Left ventricle myocardium inferior (tissue), 1 donor: ENCODE measurements at regions not wholly inside any gene's neighbourhood (a gene's known extent, or its start where the extent isn't known, plus 50 kb on each side); places are given as distances from the start of the nearest gene placed in this dataset.

ENCODE experiments used
- DNase-seq: peaks from one replicate; pipeline ENCODE4 v3.0.0-alpha.2; 2020
- H3K27ac ChIP-seq: fragments of 200-600 bp; replicated peaks from 2 replicates; pipeline ENCODE4 v1.8.0; 2021
- H3K27me3 ChIP-seq: fragments of 200-600 bp; 2 replicates; pipeline ENCODE4 v1.8.0; 2021; ENCODE audit warnings: low read depth
- H3K36me3 ChIP-seq: fragments of 200-600 bp; 2 replicates; pipeline ENCODE4 v1.8.0; 2021
- H3K4me1 ChIP-seq: fragments of 200-600 bp; 2 replicates; pipeline ENCODE4 v1.8.0; 2021
- H3K4me3 ChIP-seq: fragments of 200-600 bp; 2 replicates; pipeline ENCODE4 v1.8.0; 2021; ENCODE audit warnings: mild to moderate bottlenecking, moderate library complexity
- H3K9me3 ChIP-seq: fragments of 200-600 bp; replicated peaks from 2 replicates; pipeline ENCODE4 v1.8.0; 2021
- intact Hi-C: fragments of 100-400 bp; cut with micrococcal nuclease; formaldehyde crosslinking; loops from one replicate; pipeline ENCODE4 v1.11.0; 2022
- TF ChIP-seq, protein P1 (sequence below): fragments of 200-600 bp; IDR thresholded peaks from 2 replicates; pipeline ENCODE4 v1.8.0; 2021; ENCODE audit warnings: antibody characterized with exemption, mild to moderate bottlenecking, borderline replicate concordance
- donor health status: DM: no; HTN: yes; CAD: no; lungs with severe emphysema.

DNA sequence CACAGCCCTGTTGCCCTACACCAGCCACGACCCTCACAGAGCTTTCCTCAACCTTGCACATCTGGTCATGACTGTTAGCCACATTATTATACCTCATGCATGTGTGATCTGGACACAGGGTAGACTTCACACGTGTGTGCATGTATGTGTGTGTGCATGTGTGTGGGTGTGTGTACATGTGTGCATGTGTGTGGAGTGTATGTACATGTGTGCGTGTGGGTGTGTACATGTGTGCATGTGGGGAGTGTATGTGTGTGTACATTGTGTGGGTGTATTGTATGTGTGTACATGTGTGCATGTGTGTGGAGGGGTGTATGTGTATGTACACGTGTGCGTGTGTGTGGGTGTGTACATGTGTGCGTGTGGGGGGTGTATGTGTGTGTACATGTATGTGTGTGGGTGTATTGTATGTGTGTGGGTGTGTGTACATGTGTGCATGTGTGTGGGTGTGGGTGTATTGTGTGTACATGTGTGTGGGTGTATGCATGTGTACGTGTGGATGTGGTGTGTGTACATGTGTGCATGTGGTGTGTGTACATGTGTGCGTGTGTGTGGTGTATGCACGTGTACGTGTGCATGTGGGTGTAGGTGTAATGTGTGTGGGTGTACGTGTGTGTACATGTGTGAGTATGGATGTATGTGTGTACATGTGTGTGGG, 130.2 kb downstream of the C16orf95 start:
- peaks cover 26% of the 10 kb centered on the region for H3K9me3 ChIP-seq
- intact Hi-C loops: no loop called here
- TF ChIP-seq, protein P1, sequence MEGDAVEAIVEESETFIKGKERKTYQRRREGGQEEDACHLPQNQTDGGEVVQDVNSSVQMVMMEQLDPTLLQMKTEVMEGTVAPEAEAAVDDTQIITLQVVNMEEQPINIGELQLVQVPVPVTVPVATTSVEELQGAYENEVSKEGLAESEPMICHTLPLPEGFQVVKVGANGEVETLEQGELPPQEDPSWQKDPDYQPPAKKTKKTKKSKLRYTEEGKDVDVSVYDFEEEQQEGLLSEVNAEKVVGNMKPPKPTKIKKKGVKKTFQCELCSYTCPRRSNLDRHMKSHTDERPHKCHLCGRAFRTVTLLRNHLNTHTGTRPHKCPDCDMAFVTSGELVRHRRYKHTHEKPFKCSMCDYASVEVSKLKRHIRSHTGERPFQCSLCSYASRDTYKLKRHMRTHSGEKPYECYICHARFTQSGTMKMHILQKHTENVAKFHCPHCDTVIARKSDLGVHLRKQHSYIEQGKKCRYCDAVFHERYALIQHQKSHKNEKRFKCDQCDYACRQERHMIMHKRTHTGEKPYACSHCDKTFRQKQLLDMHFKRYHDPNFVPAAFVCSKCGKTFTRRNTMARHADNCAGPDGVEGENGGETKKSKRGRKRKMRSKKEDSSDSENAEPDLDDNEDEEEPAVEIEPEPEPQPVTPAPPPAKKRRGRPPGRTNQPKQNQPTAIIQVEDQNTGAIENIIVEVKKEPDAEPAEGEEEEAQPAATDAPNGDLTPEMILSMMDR: no peak
- peaks cover 10% of the 10 kb centered on the region for H3K27me3 ChIP-seq
- H3K27ac ChIP-seq: no peak overlapping the region
- H3K4me3 ChIP-seq: no peak overlapping the region
- H3K36me3 ChIP-seq: no peaks in the 10 kb centered on the region
- H3K4me1 ChIP-seq: no peaks in the 10 kb centered on the region
- no peak for DNase-seq

DNA sequence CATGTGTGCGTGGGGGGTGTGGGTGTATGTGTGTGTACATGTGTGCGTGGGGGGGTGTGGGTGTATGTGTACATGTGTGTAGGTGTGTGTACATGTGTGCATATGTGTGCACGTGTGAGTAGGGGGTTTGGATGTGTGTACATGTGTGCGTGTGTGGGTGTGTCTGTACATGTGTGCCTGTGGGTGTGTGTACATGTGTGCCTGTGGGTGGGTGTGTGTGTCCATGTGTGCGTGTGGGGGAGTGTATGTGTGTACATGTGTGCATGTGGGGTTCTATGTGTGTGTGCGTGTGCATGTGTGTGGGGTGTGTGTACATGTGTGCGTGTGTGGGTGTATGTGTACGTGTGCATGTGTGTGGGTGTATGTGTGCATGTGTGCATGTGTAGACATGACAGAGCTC, 129.1 kb downstream of the C16orf95 start:
- Histone ChIP-seq H3K4me1 (no peaks in the 10 kb centered on the region), H3K27ac (no peak overlapping the region), H3K4me3 (no peak overlapping the region), H3K36me3 (no peaks in the 10 kb centered on the region), H3K9me3 (peaks cover 26% of the 10 kb centered on the region), H3K27me3 (peaks cover 10% of the 10 kb centered on the region)
- TF ChIP-seq, protein P1: no peak
- DNase-seq: no peak
- intact Hi-C loops: no loop called here

DNA sequence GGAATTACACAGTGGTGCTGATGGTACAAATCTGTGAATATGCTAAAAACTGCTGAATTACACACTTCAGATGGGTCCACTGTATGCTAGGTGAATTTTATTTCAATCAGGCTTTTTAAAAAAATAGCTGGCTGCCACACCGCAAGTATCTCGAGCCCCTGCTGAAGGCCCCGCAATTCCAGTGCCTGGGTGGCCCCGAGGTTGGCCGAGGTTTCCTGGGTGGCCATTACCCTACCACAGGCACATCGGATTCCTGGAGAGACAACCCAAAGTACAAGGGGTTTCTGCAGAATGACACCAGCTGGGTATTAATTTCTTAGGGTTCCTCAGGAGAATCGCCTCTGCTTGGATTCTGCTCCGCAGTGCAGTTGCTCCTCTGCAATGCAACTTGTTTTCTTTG, 127.8 kb downstream of the C16orf95 start:
- Histone ChIP-seq H3K36me3 (no peaks in the 10 kb centered on the region), H3K4me3 (no peak overlapping the region), H3K9me3 (peaks cover 26% of the 10 kb centered on the region), H3K27ac (no peak overlapping the region), H3K27me3 (peaks cover 12% of the 10 kb centered on the region), H3K4me1 (no peaks in the 10 kb centered on the region)
- DNase-seq: no peak
- TF ChIP-seq, protein P1: no peak
- intact Hi-C loops: no loop called here

DNA sequence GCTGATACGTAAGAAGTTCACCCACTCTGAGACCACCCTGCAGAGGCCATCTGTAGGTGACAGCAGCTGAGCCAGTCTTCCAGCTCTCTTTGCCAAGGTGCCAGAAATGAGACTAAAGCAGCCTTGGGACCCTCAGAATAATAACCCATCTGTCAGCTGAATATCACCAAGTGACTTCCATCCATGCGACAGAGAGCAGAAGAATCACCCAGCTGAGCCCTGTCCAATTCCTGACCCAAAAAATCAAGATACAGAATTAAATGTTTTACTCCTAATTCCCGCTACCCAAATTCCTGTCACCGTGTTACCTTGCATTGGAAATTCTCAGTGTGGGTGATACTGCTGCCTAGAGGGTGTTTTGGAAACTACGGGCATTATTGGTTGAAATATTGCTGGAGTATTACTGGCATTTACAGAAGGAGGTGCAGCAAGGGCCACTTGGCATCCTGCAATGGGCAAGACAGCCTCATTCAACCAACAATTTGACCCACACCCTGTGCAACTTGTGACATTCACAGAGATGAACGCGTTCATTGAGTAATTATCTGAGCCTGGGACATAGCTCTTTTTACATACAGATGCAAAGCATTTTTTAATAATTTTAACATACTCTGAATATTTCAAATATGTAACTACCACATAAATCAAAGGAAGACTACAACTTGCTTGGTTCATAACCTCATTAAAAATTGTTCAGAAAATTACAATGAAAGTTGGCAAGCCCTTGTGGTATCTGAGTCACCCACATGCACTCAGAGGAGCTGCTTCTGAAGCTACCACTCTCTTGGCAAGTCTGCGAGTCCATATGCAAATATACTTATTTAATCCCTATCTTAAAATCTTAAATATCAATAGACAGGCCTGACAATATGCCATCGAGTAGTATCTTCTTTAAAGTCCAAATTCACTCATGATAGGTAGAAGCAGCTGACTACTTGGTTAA, 126.6 kb downstream of the C16orf95 start:
- Histone ChIP-seq H3K27ac (no peak overlapping the region), H3K27me3 (peaks cover 12% of the 10 kb centered on the region), H3K4me3 (no peak overlapping the region), H3K9me3 (peaks cover 26% of the 10 kb centered on the region), H3K4me1 (no peaks in the 10 kb centered on the region), H3K36me3 (no peaks in the 10 kb centered on the region)
- TF ChIP-seq, protein P1: no peak
- DNase-seq: no peak
- intact Hi-C loops: no loop called here

DNA sequence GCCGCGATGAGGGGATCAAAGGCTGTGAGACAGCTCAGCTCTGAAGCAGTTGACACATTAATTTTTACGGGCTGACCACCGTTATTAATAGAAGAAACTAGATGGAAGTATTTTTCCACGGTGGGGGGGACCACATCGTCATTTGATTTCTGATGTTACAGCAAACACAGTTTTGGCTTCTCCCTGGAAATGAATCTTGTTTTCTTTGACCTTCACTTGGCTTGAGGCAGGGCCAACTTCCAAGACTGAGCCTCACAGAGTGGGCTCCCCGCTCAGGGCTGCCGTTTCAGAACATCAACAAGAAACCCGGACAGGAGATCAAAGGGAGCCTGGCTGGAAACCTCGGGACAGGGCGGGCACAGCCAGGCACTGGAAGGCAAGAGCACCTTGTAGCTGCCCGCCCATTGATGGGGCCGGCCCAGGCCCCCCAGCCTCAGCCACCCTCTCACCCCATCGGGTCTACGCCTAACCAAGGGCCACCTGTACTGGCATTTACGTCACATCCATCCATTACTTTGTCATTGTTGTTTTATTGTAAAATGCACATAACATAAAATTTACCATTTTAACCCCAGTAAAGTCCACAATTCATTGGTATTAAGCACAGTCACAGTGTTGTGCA, 124.6 kb downstream of the C16orf95 start:
- no peak for DNase-seq
- Histone ChIP-seq H3K27me3 (peaks cover 14% of the 10 kb centered on the region), H3K9me3 (peaks cover 26% of the 10 kb centered on the region), H3K4me1 (no peaks in the 10 kb centered on the region), H3K36me3 (no peaks in the 10 kb centered on the region), H3K27ac (no peak overlapping the region), H3K4me3 (no peak overlapping the region)
- TF ChIP-seq, protein P1: no peak
- intact Hi-C loops: no loop called here
